NCI-H1694 treated with DMSO at 0.1 percent for 48 hours (cell line): ENCODE measurements at regions not wholly inside any gene's neighbourhood (a gene's known extent, or its start where the extent isn't known, plus 50 kb on each side); places are given as distances from the start of the nearest gene placed in this dataset.
"Not testable (repeated sequence)": the region's sequence is repeated elsewhere in the genome, so short reads cannot be mapped to it uniquely, and the experiment has no call there.

ENCODE experiments used
- DNase-seq: peaks from one replicate; lab custom pipeline; 2025; lab: John Stamatoyannopoulos, UW

GRCh38 chr4:123158576-123158975 lies 236.2 kb upstream of the NUDT6 start:
- DNase-seq: no peak

GRCh38 chr4:123159479-123159878 lies 237.1 kb upstream of the NUDT6 start:
- DNase-seq: no peak

- no peak for DNase-seq
Measured at GRCh38 chr4:123162859-123163258, 233.7 kb upstream of the SPRY1 start.

- DNase-seq: no peak
Measured at GRCh38 chr4:123163501-123163900, 233.1 kb upstream of the SPRY1 start.

- DNase-seq: no peak
Measured at GRCh38 chr4:123166023-123166422, 230.6 kb upstream of the SPRY1 start.

GRCh38 chr4:123167931-123168330 lies 228.7 kb upstream of the SPRY1 start:
- DNase-seq: no peak

- no peak for DNase-seq
Measured at GRCh38 chr4:123168812-123169211, 227.8 kb upstream of the SPRY1 start.

GRCh38 chr4:123170843-123171242 lies 225.8 kb upstream of the SPRY1 start:
- DNase-seq: no peak

- DNase-seq: no peak
Measured at GRCh38 chr4:123176605-123177004, 220.0 kb upstream of the SPRY1 start.

GRCh38 chr4:123182289-123182688 lies 214.3 kb upstream of the SPRY1 start:
- no peak for DNase-seq

- no peak for DNase-seq
Measured at GRCh38 chr4:123183308-123183707, 213.3 kb upstream of the SPRY1 start.

GRCh38 chr4:123183754-123184153 lies 212.8 kb upstream of the SPRY1 start:
- DNase-seq: not testable (repeated sequence)

GRCh38 chr4:123186731-123187130 lies 209.9 kb upstream of the SPRY1 start:
- DNase-seq: no peak

GRCh38 chr4:123190176-123190575 lies 206.4 kb upstream of the SPRY1 start:
- DNase-seq: no peak

- no peak for DNase-seq
Measured at GRCh38 chr4:123191728-123192127, 204.9 kb upstream of the SPRY1 start.

GRCh38 chr4:123193802-123194367 lies 202.7 kb upstream of the SPRY1 start:
- DNase-seq: no peak

GRCh38 chr4:123198706-123199105 lies 197.9 kb upstream of the SPRY1 start:
- no peak for DNase-seq

- no peak for DNase-seq
Measured at GRCh38 chr4:123200051-123200940, 196.3 kb upstream of the SPRY1 start.

GRCh38 chr4:123204737-123205136 lies 191.9 kb upstream of the SPRY1 start:
- no peak for DNase-seq

GRCh38 chr4:123206016-123206415 lies 190.6 kb upstream of the SPRY1 start:
- no peak for DNase-seq

- DNase-seq: no peak
Measured at GRCh38 chr4:123209436-123209835, 187.2 kb upstream of the SPRY1 start.

GRCh38 chr4:123215536-123215935 lies 181.1 kb upstream of the SPRY1 start:
- DNase-seq: no peak

- no peak for DNase-seq
Measured at GRCh38 chr4:123216543-123216942, 180.1 kb upstream of the SPRY1 start.

- DNase-seq: no peak
Measured at GRCh38 chr4:123216946-123217345, 179.6 kb upstream of the SPRY1 start.
